ENCODE measurements at regions not wholly inside any gene's neighbourhood (a gene's known extent, or its start where the extent isn't known, plus 50 kb on each side); places are given as distances from the start of the nearest gene placed in this dataset.

DNA sequence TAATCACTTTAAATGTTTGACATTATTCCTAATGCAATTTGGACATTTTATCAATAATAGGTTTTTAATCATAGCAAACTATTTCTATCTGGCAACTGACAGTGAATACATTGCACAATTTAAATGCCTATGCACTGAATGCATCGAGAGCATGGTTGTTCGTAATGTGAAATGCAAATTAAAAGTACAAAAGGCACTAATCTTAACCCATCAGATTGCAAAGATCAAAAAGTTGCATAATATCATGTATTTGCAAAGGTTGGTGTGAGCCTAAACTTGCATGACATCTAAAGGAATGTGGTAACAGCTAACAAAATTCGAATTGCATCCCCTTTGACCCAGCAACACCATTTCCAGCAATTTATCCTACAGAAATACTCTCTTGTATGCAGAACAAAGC is 469.9 kb upstream of the IRAK1BP1 start:
- TF ChIP-seq POLR2A (IDR thresholded peaks at IDR 0.05), result no peak
- TF ChIP-seq, protein P1, sequence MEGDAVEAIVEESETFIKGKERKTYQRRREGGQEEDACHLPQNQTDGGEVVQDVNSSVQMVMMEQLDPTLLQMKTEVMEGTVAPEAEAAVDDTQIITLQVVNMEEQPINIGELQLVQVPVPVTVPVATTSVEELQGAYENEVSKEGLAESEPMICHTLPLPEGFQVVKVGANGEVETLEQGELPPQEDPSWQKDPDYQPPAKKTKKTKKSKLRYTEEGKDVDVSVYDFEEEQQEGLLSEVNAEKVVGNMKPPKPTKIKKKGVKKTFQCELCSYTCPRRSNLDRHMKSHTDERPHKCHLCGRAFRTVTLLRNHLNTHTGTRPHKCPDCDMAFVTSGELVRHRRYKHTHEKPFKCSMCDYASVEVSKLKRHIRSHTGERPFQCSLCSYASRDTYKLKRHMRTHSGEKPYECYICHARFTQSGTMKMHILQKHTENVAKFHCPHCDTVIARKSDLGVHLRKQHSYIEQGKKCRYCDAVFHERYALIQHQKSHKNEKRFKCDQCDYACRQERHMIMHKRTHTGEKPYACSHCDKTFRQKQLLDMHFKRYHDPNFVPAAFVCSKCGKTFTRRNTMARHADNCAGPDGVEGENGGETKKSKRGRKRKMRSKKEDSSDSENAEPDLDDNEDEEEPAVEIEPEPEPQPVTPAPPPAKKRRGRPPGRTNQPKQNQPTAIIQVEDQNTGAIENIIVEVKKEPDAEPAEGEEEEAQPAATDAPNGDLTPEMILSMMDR (IDR thresholded peaks at IDR 0.05), result no peak
- no peaks in the 10 kb centered on the region for H3K36me3 ChIP-seq
- no peak overlapping the region for H3K27ac ChIP-seq
- H3K27me3 ChIP-seq, result no peaks in the 10 kb centered on the region
- no peak for DNase-seq
- H3K4me1 ChIP-seq, result no peaks in the 10 kb centered on the region
- no peak overlapping the region for H3K4me3 ChIP-seq
- H3K9me3 ChIP-seq, result no peaks in the 10 kb centered on the region

DNA sequence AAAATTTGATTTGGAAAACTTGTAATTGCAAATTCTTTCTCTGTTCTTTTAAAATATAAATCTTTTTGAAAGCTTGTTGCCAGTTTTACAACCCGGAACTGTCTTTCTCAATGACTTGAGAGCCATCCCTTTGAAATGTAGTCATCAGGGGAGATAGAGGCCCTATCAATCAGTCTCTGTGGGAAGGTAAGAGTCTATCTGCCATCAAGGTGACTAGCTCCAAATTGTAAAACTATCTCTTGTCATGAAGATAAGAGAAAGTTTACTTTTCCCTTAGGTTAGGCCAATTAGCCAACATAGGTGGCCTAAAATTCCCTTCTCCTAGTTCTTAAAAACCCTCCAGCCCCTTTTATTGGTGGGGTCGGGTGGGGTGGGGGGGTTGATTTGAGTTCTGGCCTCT is 469.1 kb upstream of the IRAK1BP1 start:
- H3K9me3 ChIP-seq, result no peaks in the 10 kb centered on the region
- H3K36me3 ChIP-seq, result no peaks in the 10 kb centered on the region
- H3K27ac ChIP-seq, result no peak overlapping the region
- no peak for DNase-seq
- no peak for TF ChIP-seq POLR2A (IDR thresholded peaks at IDR 0.05)
- TF ChIP-seq, protein P1 (IDR thresholded peaks at IDR 0.05), result no peak
- no peaks in the 10 kb centered on the region for H3K27me3 ChIP-seq
- H3K4me1 ChIP-seq, result no peaks in the 10 kb centered on the region
- no peak overlapping the region for H3K4me3 ChIP-seq

DNA sequence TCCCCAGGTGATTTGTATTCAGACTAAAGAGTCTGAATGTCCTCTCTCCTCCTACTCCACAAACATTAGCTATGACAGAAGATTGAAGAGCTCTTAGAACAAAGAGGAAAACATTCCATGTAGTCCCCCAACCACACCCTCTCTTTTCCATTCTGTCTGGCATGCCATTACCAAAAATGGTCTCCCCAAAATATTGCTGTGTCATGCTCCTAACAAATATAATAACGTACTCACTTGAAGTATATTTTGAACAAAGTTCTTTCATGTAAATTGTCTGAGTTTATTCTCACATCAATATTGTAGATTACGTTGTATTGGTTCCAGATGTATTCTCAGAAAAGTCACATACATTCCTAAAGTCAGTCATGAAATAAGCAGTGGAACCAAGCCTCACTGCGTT is 467.3 kb upstream of the IRAK1BP1 start:
- Histone ChIP-seq H3K27me3 (no peaks in the 10 kb centered on the region), H3K36me3 (no peaks in the 10 kb centered on the region), H3K9me3 (no peaks in the 10 kb centered on the region), H3K4me3 (no peak overlapping the region), H3K4me1 (no peaks in the 10 kb centered on the region), H3K27ac (no peak overlapping the region)
- no peak for DNase-seq
- TF ChIP-seq POLR2A (IDR thresholded peaks at IDR 0.05), result no peak
- TF ChIP-seq, protein P1 (IDR thresholded peaks at IDR 0.05), result no peak

DNA sequence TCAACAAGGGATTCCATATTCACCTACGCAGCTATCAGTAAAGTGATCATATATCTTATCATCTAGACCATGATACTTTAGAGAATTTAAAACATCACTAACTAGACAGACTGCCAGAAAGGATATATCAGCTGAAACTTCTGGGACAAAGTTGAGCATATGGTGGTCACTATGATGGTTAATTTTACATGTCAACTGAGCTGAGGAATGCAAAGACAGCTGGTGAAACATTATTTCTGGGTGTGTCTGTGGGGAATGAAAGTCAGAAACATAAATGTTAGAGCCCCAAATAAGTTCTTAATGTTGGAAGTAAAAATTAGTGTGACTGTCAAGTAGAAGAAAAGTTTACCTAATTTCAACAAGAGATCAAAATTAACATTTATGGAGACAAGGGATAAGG is 440.0 kb upstream of the IRAK1BP1 start:
- TF ChIP-seq, protein P1 (IDR thresholded peaks at IDR 0.05), result no peak
- no peak for TF ChIP-seq POLR2A (IDR thresholded peaks at IDR 0.05)
- no peaks in the 10 kb centered on the region for H3K4me1 ChIP-seq
- H3K4me3 ChIP-seq, result no peak overlapping the region
- H3K9me3 ChIP-seq, result no peaks in the 10 kb centered on the region
- no peak for DNase-seq
- no peaks in the 10 kb centered on the region for H3K27me3 ChIP-seq
- no peak overlapping the region for H3K27ac ChIP-seq
- no peaks in the 10 kb centered on the region for H3K36me3 ChIP-seq

DNA sequence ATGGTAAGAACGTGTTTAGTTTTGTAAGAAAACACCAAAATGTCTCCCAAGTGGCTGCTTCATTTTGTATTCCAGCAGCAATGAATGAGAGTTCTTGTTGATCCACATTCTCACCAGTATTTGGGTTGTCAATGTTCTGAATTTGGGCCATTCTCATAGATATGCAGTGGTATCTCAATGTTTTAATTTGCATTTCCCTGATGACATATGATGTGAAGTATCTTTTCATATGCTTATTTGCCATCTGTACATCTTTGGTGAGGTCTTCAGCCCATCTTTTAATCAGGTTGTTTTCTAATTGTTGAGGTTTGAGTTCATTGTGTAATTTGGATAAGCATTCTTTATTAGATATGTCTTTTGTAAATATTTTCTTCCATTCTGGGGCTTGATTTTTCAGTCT is 436.8 kb upstream of the IRAK1BP1 start:
- no peaks in the 10 kb centered on the region for H3K27me3 ChIP-seq
- no peaks in the 10 kb centered on the region for H3K4me1 ChIP-seq
- no peak overlapping the region for H3K27ac ChIP-seq
- no peaks in the 10 kb centered on the region for H3K9me3 ChIP-seq
- TF ChIP-seq, protein P1 (IDR thresholded peaks at IDR 0.05), result no peak
- no peak for TF ChIP-seq POLR2A (IDR thresholded peaks at IDR 0.05)
- H3K36me3 ChIP-seq, result no peaks in the 10 kb centered on the region
- H3K4me3 ChIP-seq, result no peak overlapping the region
- DNase-seq, result no peak

DNA sequence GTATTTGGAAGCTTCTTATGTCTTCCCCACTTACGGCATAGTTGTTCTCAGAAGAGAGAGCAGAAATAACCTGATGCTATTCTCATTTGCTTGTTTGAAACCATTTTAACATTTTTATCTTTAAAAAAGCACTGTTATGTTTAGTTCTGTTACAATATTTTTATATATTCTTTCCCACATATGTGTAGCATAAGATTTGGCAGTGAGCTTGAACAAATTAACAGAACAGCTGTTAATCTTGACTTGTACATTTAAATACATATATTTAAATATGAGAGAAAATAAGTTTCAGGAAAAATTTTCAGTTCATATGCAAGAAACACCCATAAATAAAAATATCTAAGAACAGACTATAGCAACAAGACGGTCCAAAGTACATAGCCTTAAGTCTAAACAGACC is 431.7 kb upstream of the IRAK1BP1 start:
- H3K27me3 ChIP-seq, result no peaks in the 10 kb centered on the region
- H3K4me3 ChIP-seq, result no peak overlapping the region
- DNase-seq, result no peak
- TF ChIP-seq POLR2A (IDR thresholded peaks at IDR 0.05), result no peak
- TF ChIP-seq, protein P1 (IDR thresholded peaks at IDR 0.05), result no peak
- H3K4me1 ChIP-seq, result no peaks in the 10 kb centered on the region
- H3K36me3 ChIP-seq, result no peaks in the 10 kb centered on the region
- H3K27ac ChIP-seq, result no peak overlapping the region
- no peaks in the 10 kb centered on the region for H3K9me3 ChIP-seq

Measured in Peyer's patch (tissue), 4 donors.